Heart right ventricle (tissue), 16 donors: ENCODE measurements at regions not wholly inside any gene's neighbourhood (a gene's known extent, or its start where the extent isn't known, plus 50 kb on each side); places are given as distances from the start of the nearest gene placed in this dataset.

Source experiments
- ATAC-seq, 8 donors: fragments of 200-7000 bp; cut with Tn5 transposase; one replicate each; pipeline ENCODE4 v1.9.1; 2020; ENCODE audit warnings: mild to moderate bottlenecking in 8 of 8, moderate library complexity in 8 of 8, moderate number of reproducible peaks in 1 of 8
- DNase-seq, 2 donors: peaks; one replicate each; pipeline ENCODE4 v3.0.0-alpha.2; 2020
- H3K27ac ChIP-seq, 10 donors: fragments of 200-600 bp; sonication (generic) in 2 of 10; one replicate each; pipeline versions ENCODE4 v1.5.0 to v1.8.0; 2020 to 2022; ENCODE audit warnings: mild to moderate bottlenecking in 3 of 10
- H3K27me3 ChIP-seq, 7 donors: fragments of 200-600 bp; one replicate each; pipeline ENCODE4 v1.8.0; 2021 to 2022; ENCODE audit warnings: mild to moderate bottlenecking in 2 of 7
- H3K36me3 ChIP-seq, 9 donors: fragments of 200-600 bp; sonication (generic) in 1 of 9; one replicate each; pipeline versions ENCODE4 v1.5.0 to v1.8.0; 2020 to 2022; ENCODE audit warnings: mild to moderate bottlenecking in 2 of 9
- H3K4me1 ChIP-seq, 9 donors: fragments of 200-600 bp; sonication (generic) in 1 of 9; one replicate each; pipeline versions ENCODE4 v1.5.0 to v1.8.0; 2020 to 2022; ENCODE audit warnings: mild to moderate bottlenecking in 4 of 9
- H3K4me3 ChIP-seq, 10 donors: fragments of 200-600 bp; sonication (generic) in 2 of 10; one replicate each; pipeline versions ENCODE4 v1.5.0 to v1.8.0; 2020 to 2022; ENCODE audit warnings: mild to moderate bottlenecking in 7 of 10, moderate library complexity in 2 of 10
- H3K9me3 ChIP-seq, 11 donors: fragments of 200-600 bp in 10 of 11; sonication (generic) in 2 of 11; one replicate each; pipeline versions ENCODE4 v1.5.0 to v1.8.0; 2013 to 2022; ENCODE audit warnings: mild to moderate bottlenecking in 2 of 11, control low read depth in 1 of 11, moderate library complexity in 1 of 11
- WGBS, 2 donors: extraction: QIAGEN DNeasy Blood & Tissue Kit; methylation state at CpG; one replicate each; pipeline ENCODE4 v1.1.7; 2013; ENCODE audit warnings: inconsistent platforms in 1 of 2; 5-methylcytosine and 5-hydroxymethylcytosine counted together
- intact Hi-C, 10 donors: fragments of 100-400 bp; cut with DNase I; formaldehyde crosslinking; loops; one replicate each; pipeline versions ENCODE4 v1.11.1 to v1.14.2; 2022
- TF ChIP-seq, protein P1 (sequence below), 9 donors: fragments of 200-600 bp; sonication (generic) in 2 of 9; IDR thresholded peaks; one replicate each; pipeline versions ENCODE4 v1.5.0 to v1.8.0; 2021 to 2022; ENCODE audit warnings: antibody characterized with exemption in 9 of 9, mild to moderate bottlenecking in 5 of 9, moderate library complexity in 1 of 9
- donor health status: Arrhythmogenic right ventricular cardiomyopathy.
- donor health status: ischemic (EF 13 %, LVEDD 7.1; RV severe dilation, severe dysfunction).
- donor health status: healthy with polysubstance abuse.
- donor health status: DM: no; HTN: yes; CAD: no.
- donor health status: DM: no; HTN: no; CAD: no.
- donor health status: ischemic (EF 25% LVEDD 6.9; RV normal size, moderate dysfunction).
- donor health status: ischemic (EF 25% LVEDD 5.7; RV mildly dilated, moderate dysfunction).
- donor health status: healthy.
- donor health status: DM: yes; HTN: yes; CAD: no.
- donor health status: Ischemic cardiomyopathy.
- donor health status: ischemic (EF 35%, LVEDD 5.7; RV mildly dilated, moderate dysfunction).
- donor health status: nonischemic (EF 11% LVEDD 7.7; RV severe dilation, severe dysfunction).
- donor health status: DM: yes; HTN: yes; CAD: no.
- donor health status: PGD.
- donor health status: ischemic (EF 29% LVEDD 5.4; RV normal size, mild dysfunction).
- donor health status: nonischemic (EF 23%, LVEDD 6.1; RV moderate dilation, normal function).

DNA sequence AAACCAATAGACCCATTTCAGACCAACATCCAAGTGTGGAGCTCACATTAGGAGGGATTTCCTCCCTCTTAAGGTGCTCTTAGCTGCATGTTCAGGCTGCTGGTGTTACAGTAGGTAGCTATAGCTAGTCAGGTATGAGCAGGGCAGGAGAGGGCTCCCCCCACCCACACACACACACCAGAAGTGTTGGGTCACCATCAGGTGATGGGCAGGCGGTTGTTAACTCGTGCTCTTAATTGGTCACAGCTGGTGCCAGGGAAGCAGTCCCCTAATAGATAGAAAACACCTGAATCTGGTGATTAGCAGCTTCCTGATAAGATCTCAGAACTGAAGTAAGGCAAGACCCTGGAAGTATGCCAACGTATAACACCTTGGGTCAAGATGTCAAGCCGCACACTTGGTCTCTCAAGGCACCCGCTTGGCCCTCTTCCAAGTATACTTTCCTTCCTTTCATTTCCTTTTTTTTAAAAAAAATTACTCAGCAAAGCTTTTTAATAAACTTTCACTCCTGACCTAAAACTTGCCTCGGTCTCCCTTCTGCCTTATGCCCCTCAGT, 532.4 kb downstream of the DNAH5 start:
- ATAC-seq (no peak), DNase-seq (no peak)

DNA sequence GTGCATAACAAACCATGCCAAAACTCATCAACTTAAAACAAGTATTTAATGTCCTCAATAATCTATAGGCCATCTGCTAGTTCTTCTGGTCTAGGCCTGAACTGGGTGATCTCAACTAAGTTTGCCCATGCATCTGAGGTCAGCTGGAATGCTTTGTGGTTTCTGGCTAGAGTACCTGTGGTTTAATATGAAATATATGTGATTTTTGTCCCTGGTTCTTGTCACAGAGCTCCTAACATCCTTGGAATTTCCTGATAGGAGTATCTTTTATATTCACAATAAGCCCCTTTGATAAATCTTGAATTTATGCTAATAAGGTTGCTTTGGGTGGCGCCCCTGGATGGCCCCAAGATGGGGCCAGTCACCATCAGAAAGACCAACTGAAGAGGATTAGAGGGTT, 535.9 kb downstream of the DNAH5 start:
- 27 to 28% methylated on average over 1 of the region's 1 CpG for WGBS, 2 donors
- ATAC-seq (no peak), DNase-seq (no peak)
- Histone ChIP-seq H3K27me3 (no peaks in the 10 kb centered on the region), H3K27ac (no peak overlapping the region), H3K4me1 (no peaks in the 10 kb centered on the region), H3K9me3 (peaks cover 0 to 12% (median 0%) of the 10 kb centered on the region in 11 donors), H3K4me3 (no peak overlapping the region), H3K36me3 (no peaks in the 10 kb centered on the region)
- TF ChIP-seq, protein P1, sequence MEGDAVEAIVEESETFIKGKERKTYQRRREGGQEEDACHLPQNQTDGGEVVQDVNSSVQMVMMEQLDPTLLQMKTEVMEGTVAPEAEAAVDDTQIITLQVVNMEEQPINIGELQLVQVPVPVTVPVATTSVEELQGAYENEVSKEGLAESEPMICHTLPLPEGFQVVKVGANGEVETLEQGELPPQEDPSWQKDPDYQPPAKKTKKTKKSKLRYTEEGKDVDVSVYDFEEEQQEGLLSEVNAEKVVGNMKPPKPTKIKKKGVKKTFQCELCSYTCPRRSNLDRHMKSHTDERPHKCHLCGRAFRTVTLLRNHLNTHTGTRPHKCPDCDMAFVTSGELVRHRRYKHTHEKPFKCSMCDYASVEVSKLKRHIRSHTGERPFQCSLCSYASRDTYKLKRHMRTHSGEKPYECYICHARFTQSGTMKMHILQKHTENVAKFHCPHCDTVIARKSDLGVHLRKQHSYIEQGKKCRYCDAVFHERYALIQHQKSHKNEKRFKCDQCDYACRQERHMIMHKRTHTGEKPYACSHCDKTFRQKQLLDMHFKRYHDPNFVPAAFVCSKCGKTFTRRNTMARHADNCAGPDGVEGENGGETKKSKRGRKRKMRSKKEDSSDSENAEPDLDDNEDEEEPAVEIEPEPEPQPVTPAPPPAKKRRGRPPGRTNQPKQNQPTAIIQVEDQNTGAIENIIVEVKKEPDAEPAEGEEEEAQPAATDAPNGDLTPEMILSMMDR (IDR thresholded peaks at IDR 0.05): no peak
- intact Hi-C loops: no loop called here

More for the DNA sequence above, 532.4 kb downstream of the DNAH5 start:
- WGBS, 2 donors: 62 to 65% methylated on average over 6 of the region's 6 CpGs
- Histone ChIP-seq H3K27ac (no peak overlapping the region), H3K36me3 (no peaks in the 10 kb centered on the region), H3K4me1 (no peaks in the 10 kb centered on the region), H3K9me3 (peaks cover 0 to 12% (median 0%) of the 10 kb centered on the region in 11 donors), H3K4me3 (no peak overlapping the region), H3K27me3 (no peaks in the 10 kb centered on the region)
- intact Hi-C loops: no loop called here
- TF ChIP-seq, protein P1 (IDR thresholded peaks at IDR 0.05): no peak

DNA sequence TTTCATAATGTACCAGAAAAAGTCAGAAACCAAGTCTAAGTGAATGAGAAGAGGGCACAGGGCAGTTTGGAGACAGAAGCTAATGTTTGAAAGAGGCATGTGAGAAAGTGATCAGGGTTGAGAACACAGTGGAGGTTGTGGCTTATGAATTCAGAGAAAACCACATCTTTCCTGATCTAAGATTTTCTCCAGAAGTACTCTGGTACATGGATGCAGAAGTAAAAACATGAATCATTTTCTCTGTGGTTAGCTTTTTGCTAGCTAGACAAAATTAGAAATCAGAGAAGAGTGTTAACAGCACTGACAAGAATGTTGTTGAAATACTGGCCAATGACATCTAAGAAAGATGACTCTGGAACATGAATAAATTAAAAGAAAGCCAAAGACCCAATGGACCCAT, 541.1 kb downstream of the DNAH5 start:
- intact Hi-C loops: no loop called here
- Histone ChIP-seq H3K4me1 (no peaks in the 10 kb centered on the region), H3K9me3 (peaks cover 0 to 4% (median 0%) of the 10 kb centered on the region in 11 donors), H3K27ac (no peak overlapping the region), H3K36me3 (no peaks in the 10 kb centered on the region), H3K4me3 (no peak overlapping the region), H3K27me3 (no peaks in the 10 kb centered on the region)
- TF ChIP-seq, protein P1 (IDR thresholded peaks at IDR 0.05): no peak
- DNase-seq (no peak), ATAC-seq (no peak)

DNA sequence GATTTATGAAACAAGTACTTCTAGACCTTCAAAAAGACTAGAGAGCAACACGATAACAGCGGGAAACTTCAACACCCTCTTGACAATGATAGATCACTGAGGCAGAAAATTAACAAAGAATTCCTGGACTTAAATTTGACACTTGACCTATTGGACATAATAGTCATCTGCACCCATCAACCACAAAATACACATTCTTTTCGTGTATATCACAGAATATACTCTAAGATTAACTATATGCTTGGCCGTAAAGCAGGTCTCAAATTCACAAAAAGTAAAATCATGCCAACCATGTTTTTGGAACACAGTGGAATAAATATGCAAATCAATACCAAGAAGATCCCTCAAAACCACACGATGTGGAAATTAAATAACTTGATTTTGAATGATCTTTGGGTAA, 559.4 kb downstream of the DNAH5 start:
- intact Hi-C loops: no loop called here
- TF ChIP-seq, protein P1 (IDR thresholded peaks at IDR 0.05): no peak
- Histone ChIP-seq H3K9me3 (peaks cover 0 to 53% (median 0%) of the 10 kb centered on the region in 11 donors), H3K27me3 (no peaks in the 10 kb centered on the region), H3K4me3 (no peak overlapping the region), H3K4me1 (no peaks in the 10 kb centered on the region), H3K27ac (no peak overlapping the region), H3K36me3 (no peaks in the 10 kb centered on the region)
- ATAC-seq (no peak), DNase-seq (no peak)
- WGBS, 2 donors: 72 to 77% methylated on average over 5 of the region's 5 CpGs
